SK-N-SH (cell line): ENCODE measurements at regions not wholly inside any gene's neighbourhood (a gene's known extent, or its start where the extent isn't known, plus 50 kb on each side); places are given as distances from the start of the nearest gene placed in this dataset.

Source experiments
- CTCF ChIA-PET: fragments of 300-600, 350-600 bp; formaldehyde crosslinking; extraction: SDS; loops from one replicate; lab custom pipeline; 2021; lab: Yijun Ruan, JAX
- POLR2A ChIA-PET: fragments of 350-600 bp; sonication (Branson Sonifier 250); formaldehyde crosslinking; extraction: SDS; loops from one replicate; lab custom pipeline; 2020; ENCODE audit warnings: antibody characterized with exemption, inconsistent platforms; lab: Yijun Ruan, JAX
- DNase-seq: peaks from one replicate; pipeline ENCODE4 v3.0.0; 2012
- H2AFZ ChIP-seq: fragments of 200-600 bp; sonication (generic); 2 replicates; pipeline ENCODE4 v1.8.1; 2016; ENCODE audit warnings: antibody characterized with exemption, mild to moderate bottlenecking, low read depth
- H3F3A ChIP-seq: fragments of 200-600 bp; sonication (generic); replicated peaks from 2 replicates; pipeline ENCODE3; 2016; ENCODE audit warnings: antibody characterized with exemption, mild to moderate bottlenecking; ENCODE audit not compliant: insufficient read depth
- H3K27ac ChIP-seq, 2 experiments: fragments of 200-500 bp in 1 of 2; fragments of 200-600 bp in 1 of 2; sonication (Bioruptor generic) in 1 of 2; sonication (generic), shearing (Covaris generic) in 1 of 2; 2 replicates each; pipeline versions ENCODE4 v1.5.1 to v1.6.1; 2014 to 2016; ENCODE audit warnings: low read depth in 2 of 2, inconsistent platforms in 1 of 2, low read length in 1 of 2, mild to moderate bottlenecking in 1 of 2, mixed read lengths in 1 of 2
- H3K27me3 ChIP-seq: fragments of 200-600 bp; sonication (generic), shearing (Covaris generic); 2 replicates; pipeline ENCODE4 v1.6.1; 2016; ENCODE audit warnings: mixed run types; ENCODE audit not compliant: insufficient read depth
- H3K36me3 ChIP-seq, 2 experiments: fragments of 200-500 bp in 1 of 2; fragments of 200-600 bp in 1 of 2; sonication (Bioruptor generic) in 1 of 2; sonication (generic) in 1 of 2; replicated peaks in 1 of 2; 2 replicates each; pipeline versions ENCODE3 to v1.5.1; 2014 to 2016; ENCODE audit warnings: low read length in 1 of 2, mild to moderate bottlenecking in 1 of 2; ENCODE audit not compliant: insufficient read depth in 2 of 2, control insufficient read depth in 1 of 2
- H3K4me1 ChIP-seq, 2 experiments: fragments of 200-500 bp in 1 of 2; fragments of 200-600 bp in 1 of 2; sonication (Bioruptor generic) in 1 of 2; sonication (generic), shearing (Covaris generic) in 1 of 2; 2 replicates each; pipeline versions ENCODE4 v1.5.1 to v1.6.1; 2014 to 2016; ENCODE audit warnings: low read depth in 1 of 2, low read length in 1 of 2, mixed run types in 1 of 2; ENCODE audit not compliant: insufficient read depth in 2 of 2, control insufficient read depth in 1 of 2
- H3K4me2 ChIP-seq: fragments of 200-600 bp; sonication (generic), shearing (Covaris generic); 2 replicates; pipeline ENCODE4 v1.6.1; 2017; ENCODE audit warnings: mixed run types
- H3K4me3 ChIP-seq, 2 experiments: fragments of 200-500 bp in 1 of 2; fragments of 200-600 bp in 1 of 2; sonication (Bioruptor generic) in 1 of 2; sonication (generic), shearing (Covaris generic) in 1 of 2; 2 replicates each; pipeline versions ENCODE4 v1.5.1 to v1.8.1; 2014 to 2016; ENCODE audit warnings: low read depth in 2 of 2, inconsistent platforms in 1 of 2, low read length in 1 of 2, mild to moderate bottlenecking in 1 of 2, mixed read lengths in 1 of 2, moderate library complexity in 1 of 2
- H3K79me2 ChIP-seq: fragments of 200-600 bp; sonication (generic); 2 replicates; pipeline ENCODE4 v1.8.1; 2017; ENCODE audit warnings: mild to moderate bottlenecking; ENCODE audit not compliant: insufficient read depth
- H3K9ac ChIP-seq: fragments of 200-600 bp; sonication (generic); 2 replicates; pipeline ENCODE4 v1.6.1; 2017; ENCODE audit warnings: mixed run types
- H3K9me2 ChIP-seq: fragments of 200-600 bp; sonication (generic); 2 replicates; pipeline ENCODE4 v1.6.1; 2017; ENCODE audit warnings: mixed run types
- H3K9me3 ChIP-seq: fragments of 200-600 bp; sonication (generic); 2 replicates; pipeline ENCODE4 v1.6.1; 2017; ENCODE audit warnings: mixed run types, mild to moderate bottlenecking, moderate library complexity
- H4K20me1 ChIP-seq: fragments of 200-600 bp; sonication (generic); 2 replicates; pipeline ENCODE4 v1.6.1; 2017; ENCODE audit warnings: mild to moderate bottlenecking, mixed run types; ENCODE audit not compliant: insufficient read depth
- CHD2 ChIP-seq: fragments of 150-350 bp; IDR thresholded peaks from 2 replicates; pipeline ENCODE4 v1.6.1; 2018; ENCODE audit warnings: low read length; ENCODE audit not compliant: partially characterized antibody
- EZH2phosphoT487 ChIP-seq: fragments of 200-600 bp; sonication (generic); IDR thresholded peaks from 2 replicates; pipeline ENCODE4 v1.6.1; 2017; ENCODE audit warnings: low read depth, mixed run types, mild to moderate bottlenecking, antibody characterized with exemption, moderate library complexity, borderline replicate concordance
- FOSL2 ChIP-seq: IDR thresholded peaks from 2 replicates; pipeline ENCODE4 v1.4.0; 2012; ENCODE audit warnings: low read depth, mild to moderate bottlenecking, moderate library complexity, borderline replicate concordance
- FOXM1 ChIP-seq: IDR thresholded peaks from 2 replicates; pipeline ENCODE4 v1.4.0; 2012; ENCODE audit warnings: low read depth, mild to moderate bottlenecking
- GABPA ChIP-seq: IDR thresholded peaks from 2 replicates; pipeline ENCODE4 v1.4.0; 2012; ENCODE audit warnings: low read depth, mild to moderate bottlenecking
- GATA2 ChIP-seq: sonication (generic); formaldehyde crosslinking; IDR thresholded peaks from 2 replicates; pipeline ENCODE4 v1.5.0; 2020; ENCODE audit warnings: mild to moderate bottlenecking, missing genetic modification reagents
- JUND ChIP-seq: IDR thresholded peaks from 2 replicates; pipeline ENCODE4 v1.4.0; 2012
- MAX ChIP-seq: IDR thresholded peaks from 2 replicates; pipeline ENCODE4 v1.4.0; 2012; ENCODE audit warnings: low read depth
- MEF2A ChIP-seq: IDR thresholded peaks from 2 replicates; pipeline ENCODE4 v1.4.0; 2012; ENCODE audit warnings: low read depth, borderline replicate concordance
- MXI1 ChIP-seq: IDR thresholded peaks from 2 replicates; pipeline ENCODE4 v1.6.1; 2012; ENCODE audit warnings: mild to moderate bottlenecking, low read depth, low read length, improper control_type of control experiment
- NRF1 ChIP-seq: IDR thresholded peaks from 2 replicates; pipeline ENCODE4 v1.6.1; 2012; ENCODE audit warnings: low read depth, mild to moderate bottlenecking, low read length
- REST ChIP-seq: IDR thresholded peaks from 2 replicates; pipeline ENCODE4 v1.6.1; 2012; ENCODE audit warnings: mild to moderate bottlenecking, low read depth, low read length, moderate library complexity
- SMC3 ChIP-seq: IDR thresholded peaks from 2 replicates; pipeline ENCODE4 v1.6.1; 2012; ENCODE audit warnings: low read depth, low read length, improper control_type of control experiment
- TCF12 ChIP-seq: IDR thresholded peaks from 2 replicates; pipeline ENCODE4 v1.4.0; 2012
- TEAD4 ChIP-seq: IDR thresholded peaks from 2 replicates; pipeline ENCODE4 v1.4.0; 2012; ENCODE audit warnings: mild to moderate bottlenecking, borderline replicate concordance; ENCODE audit not compliant: insufficient read depth
- YY1 ChIP-seq: IDR thresholded peaks from 2 replicates; pipeline ENCODE4 v1.4.0; 2012; ENCODE audit warnings: low read depth, mild to moderate bottlenecking
- ZBTB33 ChIP-seq: IDR thresholded peaks from 2 replicates; pipeline ENCODE4 v1.4.0; 2012; ENCODE audit warnings: low read depth, borderline replicate concordance
- WGBS: methylation state at CpG from one replicate; pipeline ENCODE4 v1.1.6; 2017; ENCODE audit warnings: low lambda C conversion rate; 5-methylcytosine and 5-hydroxymethylcytosine counted together

GRCh38 chr6:140546640-140547039 lies 1172.2 kb upstream of the CITED2 start:
- Histone ChIP-seq H3K4me2 (no peak overlapping the region), H3K9me3 (0 out of 2 replicates have a peak, but pooled peaks cover 8% of the 10 kb centered on the region), H3K4me1 (no peaks in the 10 kb centered on the region; a peak in 1 of 4 replicates), H3K27ac (no peak overlapping the region; a peak in 1 of 4 replicates), H3K9ac (no peak overlapping the region), H3F3A (peaks cover 4% of the 10 kb centered on the region), H3K36me3 (no peaks in the 10 kb centered on the region), H3K27me3 (no peaks in the 10 kb centered on the region), H4K20me1 (no peaks in the 10 kb centered on the region), H3K9me2 (no peaks in the 10 kb centered on the region), H3K4me3 (no peak overlapping the region), H2AFZ (no peak overlapping the region), H3K79me2 (no peaks in the 10 kb centered on the region)
- ChIA-PET POLR2A (no interaction called here), CTCF (no interaction called here)
- 68% methylated on average over 3 of the region's 3 CpGs for WGBS
- TF ChIP-seq NRF1 (no peak), FOSL2 (no peak), TCF12 (no peak), MAX (no peak), JUND (no peak), MEF2A (no peak)
- no peak for DNase-seq

GRCh38 chr6:140544431-140544830 lies 1170.0 kb upstream of the CITED2 start:
- H3K4me2 ChIP-seq, result no peak overlapping the region
- H3K79me2 ChIP-seq, result no peaks in the 10 kb centered on the region
- H4K20me1 ChIP-seq, result no peaks in the 10 kb centered on the region
- H3K9ac ChIP-seq, result no peak overlapping the region
- H3K27ac ChIP-seq, result no peak overlapping the region
- H3K9me3 ChIP-seq, result no peaks in the 10 kb centered on the region
- no peaks in the 10 kb centered on the region for H3K36me3 ChIP-seq
- 44% methylated on average over 3 of the region's 3 CpGs for WGBS
- ChIA-PET CTCF (no interaction called here), POLR2A (no interaction called here)
- H3K27me3 ChIP-seq, result no peaks in the 10 kb centered on the region
- no peak for TF ChIP-seq FOXM1
- 0 out of 2 replicates have a peak, but pooled peaks have one; percentile 20 for TF ChIP-seq YY1
- no peak for DNase-seq
- H3F3A ChIP-seq, result peaks cover 3% of the 10 kb centered on the region
- peak overlapping the region; percentile 41; the same call in 1 of the 2 replicates for H2AFZ ChIP-seq
- H3K4me3 ChIP-seq, result no peak overlapping the region
- H3K9me2 ChIP-seq, result no peaks in the 10 kb centered on the region
- no peaks in the 10 kb centered on the region; a peak in 1 of 4 replicates for H3K4me1 ChIP-seq

GRCh38 chr6:140542863-140543262 lies 1168.4 kb upstream of the CITED2 start:
- CTCF ChIA-PET, result no interaction called here
- H2AFZ ChIP-seq, result peak overlapping the region; percentile 82; the same call in 1 of the 2 replicates
- TF ChIP-seq FOXM1, result no peak
- no peak for TF ChIP-seq REST
- TF ChIP-seq MAX, result no peak
- TF ChIP-seq ZBTB33, result no peak
- TF ChIP-seq SMC3, result no peak
- TF ChIP-seq GATA2 (CRISPR knock-in tag), result no peak
- TF ChIP-seq CHD2, result no peak
- no peak for TF ChIP-seq FOSL2
- no peak for TF ChIP-seq GABPA
- no peak for TF ChIP-seq TEAD4
- no peak for TF ChIP-seq MXI1
- TF ChIP-seq EZH2phosphoT487, result no peak
- H3K9ac ChIP-seq, result peak overlapping the region; percentile 43; the same call in 1 of the 2 replicates
- WGBS, result 36% methylated on average over 3 of the region's 3 CpGs
- peak overlapping the region; percentile 79 to 87 for H3K27ac ChIP-seq
- POLR2A ChIA-PET, result no interaction called here
- H4K20me1 ChIP-seq, result no peaks in the 10 kb centered on the region
- H3K4me1 ChIP-seq, result no peaks in the 10 kb centered on the region; a peak in 2 of 4 replicates
- no peaks in the 10 kb centered on the region for H3K9me3 ChIP-seq
- peak overlapping the region; percentile 56; the same call in 1 of the 2 replicates for H3K4me2 ChIP-seq
- H3K79me2 ChIP-seq, result no peaks in the 10 kb centered on the region
- no peaks in the 10 kb centered on the region for H3K27me3 ChIP-seq
- H3K36me3 ChIP-seq, result no peaks in the 10 kb centered on the region
- no peaks in the 10 kb centered on the region for H3K9me2 ChIP-seq
- no peak overlapping the region for H3K4me3 ChIP-seq
- no peak for DNase-seq
- H3F3A ChIP-seq, result peaks cover 19% of the 10 kb centered on the region
